ENCODE measurements at regions not wholly inside any gene's neighbourhood (a gene's known extent, or its start where the extent isn't known, plus 50 kb on each side); places are given as distances from the start of the nearest gene placed in this dataset.

DNA sequence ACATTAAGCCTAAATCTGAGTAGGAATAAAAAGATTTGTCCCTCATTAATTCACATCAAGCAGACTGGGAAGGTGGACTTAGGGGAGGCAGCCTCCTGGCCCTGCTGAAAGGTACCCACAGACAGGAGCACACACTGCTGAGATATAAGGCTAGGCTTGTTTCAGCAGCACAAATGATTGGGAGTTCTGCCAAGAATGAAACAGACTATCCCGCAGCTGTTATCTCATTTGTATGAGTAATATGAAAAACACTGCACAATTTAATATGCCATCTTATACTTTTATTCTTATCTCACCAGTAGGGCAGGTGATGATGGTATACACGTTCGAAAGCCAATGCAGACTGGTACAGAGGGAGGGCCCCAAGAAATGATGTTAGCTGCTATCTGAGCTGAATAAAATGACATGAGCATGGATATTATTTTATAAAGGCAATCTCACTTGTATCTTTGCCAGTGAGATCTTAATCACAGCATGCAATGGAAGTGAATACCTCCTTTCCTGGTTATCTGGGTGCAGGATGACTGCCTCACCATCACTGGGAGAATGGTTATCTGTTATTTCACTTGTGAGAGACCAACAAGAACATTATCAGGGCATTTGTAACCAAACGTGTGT, 258.7 kb upstream of the PPP2R3A start:
- TF ChIP-seq, protein P1, sequence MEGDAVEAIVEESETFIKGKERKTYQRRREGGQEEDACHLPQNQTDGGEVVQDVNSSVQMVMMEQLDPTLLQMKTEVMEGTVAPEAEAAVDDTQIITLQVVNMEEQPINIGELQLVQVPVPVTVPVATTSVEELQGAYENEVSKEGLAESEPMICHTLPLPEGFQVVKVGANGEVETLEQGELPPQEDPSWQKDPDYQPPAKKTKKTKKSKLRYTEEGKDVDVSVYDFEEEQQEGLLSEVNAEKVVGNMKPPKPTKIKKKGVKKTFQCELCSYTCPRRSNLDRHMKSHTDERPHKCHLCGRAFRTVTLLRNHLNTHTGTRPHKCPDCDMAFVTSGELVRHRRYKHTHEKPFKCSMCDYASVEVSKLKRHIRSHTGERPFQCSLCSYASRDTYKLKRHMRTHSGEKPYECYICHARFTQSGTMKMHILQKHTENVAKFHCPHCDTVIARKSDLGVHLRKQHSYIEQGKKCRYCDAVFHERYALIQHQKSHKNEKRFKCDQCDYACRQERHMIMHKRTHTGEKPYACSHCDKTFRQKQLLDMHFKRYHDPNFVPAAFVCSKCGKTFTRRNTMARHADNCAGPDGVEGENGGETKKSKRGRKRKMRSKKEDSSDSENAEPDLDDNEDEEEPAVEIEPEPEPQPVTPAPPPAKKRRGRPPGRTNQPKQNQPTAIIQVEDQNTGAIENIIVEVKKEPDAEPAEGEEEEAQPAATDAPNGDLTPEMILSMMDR (conservative IDR thresholded peaks at IDR 0.05 in 1 of 2, IDR thresholded peaks at IDR 0.05 in 1 of 2; ENCODE audit: low read depth in 1 of 2, low read length in 2 of 2), result no peak
- TF ChIP-seq EZH2 (IDR thresholded peaks at IDR 0.05; ENCODE audit: low read length, missing control alignments), result no peak
